ENCODE measurements at regions not wholly inside any gene's neighbourhood (a gene's known extent, or its start where the extent isn't known, plus 50 kb on each side); places are given as distances from the start of the nearest gene placed in this dataset.

DNA sequence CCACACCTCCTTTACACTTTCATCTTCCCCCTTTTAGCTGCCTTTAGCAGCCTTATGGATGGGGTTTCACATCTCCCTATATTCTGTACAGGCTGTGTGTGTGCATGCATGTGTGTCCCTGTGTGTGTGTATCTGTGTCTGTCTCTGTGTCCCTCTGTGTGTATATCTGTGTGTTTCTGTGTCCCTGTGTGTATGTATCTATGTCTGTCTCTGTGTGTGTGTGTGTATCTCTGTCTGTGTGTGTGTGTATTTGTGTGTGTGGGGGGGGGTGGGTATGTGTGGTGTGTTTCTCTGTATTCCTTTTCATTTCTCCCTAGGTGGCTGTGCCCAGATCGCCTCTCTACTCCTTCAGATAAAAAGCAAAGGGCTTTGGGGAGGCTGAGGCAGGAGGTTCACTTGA, 52.2 kb upstream of the CD83 start:
- DNase-seq (ENCODE audit: low spot score) = no peak

DNA sequence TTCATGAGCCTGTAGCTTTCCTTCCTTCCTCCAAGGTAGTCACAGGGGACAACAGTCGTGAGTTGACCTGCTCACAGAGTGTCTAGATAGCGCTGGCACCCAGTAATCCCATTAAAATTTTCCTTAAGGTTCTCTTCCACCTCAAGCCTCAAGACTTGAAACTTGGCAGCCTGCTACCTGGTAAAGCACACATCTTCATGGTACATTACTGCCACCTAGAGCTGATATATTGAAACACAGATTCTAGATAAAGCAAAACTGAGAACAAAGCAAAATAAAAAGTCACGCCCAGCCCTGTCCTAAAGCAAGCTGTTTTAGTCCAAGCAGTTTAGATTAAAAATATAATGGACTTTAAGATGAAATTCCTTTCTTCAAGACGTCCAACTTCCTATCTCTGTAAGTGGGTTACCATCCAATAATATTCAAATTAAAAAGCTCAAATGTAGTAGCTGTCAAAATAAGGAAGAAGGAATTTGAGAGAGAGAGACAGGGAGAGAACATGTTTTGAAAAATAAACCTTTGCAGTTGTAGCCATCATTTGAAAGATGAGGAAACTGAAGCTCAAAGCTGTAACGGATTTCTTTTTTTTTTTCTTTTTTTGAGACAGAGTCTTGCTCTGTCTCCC, 50.7 kb upstream of the CD83 start:
- DNase-seq (ENCODE audit: low spot score) = peak; percentile 82

DNA sequence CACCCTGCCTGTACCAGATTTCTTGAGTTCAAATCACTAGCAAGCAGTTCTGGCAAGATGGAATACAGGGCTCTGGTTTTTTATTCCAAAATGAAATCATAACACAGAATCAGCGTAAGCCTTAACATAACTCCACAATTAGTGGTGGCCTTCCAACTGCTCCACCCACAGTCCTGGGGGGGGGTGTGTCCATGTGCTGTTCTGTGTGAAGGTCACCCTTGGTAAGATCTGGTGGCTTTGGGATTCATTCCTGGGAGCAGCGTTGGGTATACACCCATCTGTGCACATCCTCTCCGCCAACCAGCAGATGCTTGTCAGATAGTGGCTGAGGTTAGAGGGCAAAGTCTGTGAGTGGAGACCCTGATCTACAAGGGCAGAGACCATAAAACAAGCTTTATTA, 49.9 kb upstream of the CD83 start:
- DNase-seq (ENCODE audit: low spot score) = no peak
